Loucy (cell line): ENCODE measurements at regions not wholly inside any gene's neighbourhood (a gene's known extent, or its start where the extent isn't known, plus 50 kb on each side); places are given as distances from the start of the nearest gene placed in this dataset.

ENCODE experiments used
- H2AFZ ChIP-seq: fragments of 200-600 bp; sonication (generic); 2 replicates; pipeline ENCODE4 v1.6.0; 2016; ENCODE audit warnings: antibody characterized with exemption, mild to moderate bottlenecking, low read length, moderate library complexity
- H3F3A ChIP-seq: fragments of 200-600 bp; 2 replicates; pipeline ENCODE4 v1.6.0; 2016; ENCODE audit warnings: antibody characterized with exemption, low read depth, mild to moderate bottlenecking
- H3K27me3 ChIP-seq: fragments of 200-600 bp; sonication (generic); 2 replicates; pipeline ENCODE4 v1.6.1; 2014; ENCODE audit warnings: low read length, mild to moderate bottlenecking; ENCODE audit not compliant: insufficient read depth, poor library complexity, severe bottlenecking
- H3K36me3 ChIP-seq: fragments of 200-600 bp; sonication (generic); 2 replicates; pipeline ENCODE4 v1.6.1; 2016; ENCODE audit warnings: low read length; ENCODE audit not compliant: insufficient read depth
- H3K4me1 ChIP-seq: fragments of 200-600 bp; sonication (generic); 2 replicates; pipeline ENCODE4 v1.5.1; 2014; ENCODE audit warnings: low read length, mild to moderate bottlenecking; ENCODE audit not compliant: insufficient read depth, poor library complexity, severe bottlenecking
- H3K4me2 ChIP-seq: fragments of 200-600 bp; sonication (generic); 2 replicates; pipeline ENCODE4 v1.6.0; 2014; ENCODE audit warnings: antibody characterized with exemption, low read length, low read depth, mild to moderate bottlenecking; ENCODE audit not compliant: poor library complexity, severe bottlenecking
- H3K4me3 ChIP-seq: fragments of 200-600 bp; sonication (generic); 2 replicates; pipeline ENCODE4 v1.5.1; 2014; ENCODE audit warnings: low read length, mild to moderate bottlenecking, mixed read lengths; ENCODE audit not compliant: poor library complexity, severe bottlenecking
- H3K79me2 ChIP-seq: fragments of 200-600 bp; sonication (generic); 2 replicates; pipeline ENCODE4 v1.6.1; 2014; ENCODE audit warnings: low read length; ENCODE audit not compliant: insufficient read depth
- H3K9ac ChIP-seq: fragments of 200-600 bp; sonication (generic); 2 replicates; pipeline ENCODE4 v1.6.0; 2014; ENCODE audit warnings: mild to moderate bottlenecking, low read depth, low read length, moderate library complexity; ENCODE audit not compliant: poor library complexity, severe bottlenecking
- H3K9me2 ChIP-seq: fragments of 200-600 bp; sonication (generic); replicated peaks from 2 replicates; pipeline ENCODE4 v1.6.1; 2016; ENCODE audit warnings: low read depth, low read length, mixed read lengths
- H3K9me3 ChIP-seq: fragments of 200-600 bp; sonication (generic); 2 replicates; pipeline ENCODE4 v1.6.1; 2014; ENCODE audit warnings: mild to moderate bottlenecking, antibody characterized with exemption, low read length, low read depth; ENCODE audit not compliant: insufficient read depth
- H4K20me1 ChIP-seq: fragments of 200-600 bp; sonication (generic); 2 replicates; pipeline ENCODE4 v1.6.0; 2014; ENCODE audit warnings: antibody characterized with exemption, low read length, mild to moderate bottlenecking; ENCODE audit not compliant: insufficient read depth, poor library complexity, severe bottlenecking
- EZH2phosphoT487 ChIP-seq: fragments of 200-600 bp; IDR thresholded peaks from 2 replicates; pipeline ENCODE4 v1.6.1; 2018; ENCODE audit warnings: antibody characterized with exemption, mild to moderate bottlenecking, moderate library complexity, borderline replicate concordance
- TF ChIP-seq, protein P1 (sequence below): fragments of 200-600 bp; sonication (generic); conservative IDR thresholded peaks from 2 replicates; pipeline ENCODE4 v1.5.1; 2014; ENCODE audit warnings: mild to moderate bottlenecking, antibody characterized with exemption, low read length

- no peaks in the 10 kb centered on the region for H4K20me1 ChIP-seq
- no peaks in the 10 kb centered on the region for H3K36me3 ChIP-seq
- no peak overlapping the region for H3K4me3 ChIP-seq
- no peaks in the 10 kb centered on the region for H3K79me2 ChIP-seq
- H2AFZ ChIP-seq: no peak overlapping the region
- H3K4me2 ChIP-seq: no peak overlapping the region
- no peak overlapping the region for H3K9ac ChIP-seq
- peaks cover 3% of the 10 kb centered on the region for H3K4me1 ChIP-seq
- no peaks in the 10 kb centered on the region for H3K9me2 ChIP-seq
- no peaks in the 10 kb centered on the region for H3K9me3 ChIP-seq
- H3K27me3 ChIP-seq: no peaks in the 10 kb centered on the region
- no peak for TF ChIP-seq EZH2phosphoT487
- TF ChIP-seq, protein P1, sequence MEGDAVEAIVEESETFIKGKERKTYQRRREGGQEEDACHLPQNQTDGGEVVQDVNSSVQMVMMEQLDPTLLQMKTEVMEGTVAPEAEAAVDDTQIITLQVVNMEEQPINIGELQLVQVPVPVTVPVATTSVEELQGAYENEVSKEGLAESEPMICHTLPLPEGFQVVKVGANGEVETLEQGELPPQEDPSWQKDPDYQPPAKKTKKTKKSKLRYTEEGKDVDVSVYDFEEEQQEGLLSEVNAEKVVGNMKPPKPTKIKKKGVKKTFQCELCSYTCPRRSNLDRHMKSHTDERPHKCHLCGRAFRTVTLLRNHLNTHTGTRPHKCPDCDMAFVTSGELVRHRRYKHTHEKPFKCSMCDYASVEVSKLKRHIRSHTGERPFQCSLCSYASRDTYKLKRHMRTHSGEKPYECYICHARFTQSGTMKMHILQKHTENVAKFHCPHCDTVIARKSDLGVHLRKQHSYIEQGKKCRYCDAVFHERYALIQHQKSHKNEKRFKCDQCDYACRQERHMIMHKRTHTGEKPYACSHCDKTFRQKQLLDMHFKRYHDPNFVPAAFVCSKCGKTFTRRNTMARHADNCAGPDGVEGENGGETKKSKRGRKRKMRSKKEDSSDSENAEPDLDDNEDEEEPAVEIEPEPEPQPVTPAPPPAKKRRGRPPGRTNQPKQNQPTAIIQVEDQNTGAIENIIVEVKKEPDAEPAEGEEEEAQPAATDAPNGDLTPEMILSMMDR: no peak
- no peaks in the 10 kb centered on the region for H3F3A ChIP-seq
Observed at GRCh38 chr4:56086073-56086541, 137.4 kb downstream of the CEP135 start.

DNA sequence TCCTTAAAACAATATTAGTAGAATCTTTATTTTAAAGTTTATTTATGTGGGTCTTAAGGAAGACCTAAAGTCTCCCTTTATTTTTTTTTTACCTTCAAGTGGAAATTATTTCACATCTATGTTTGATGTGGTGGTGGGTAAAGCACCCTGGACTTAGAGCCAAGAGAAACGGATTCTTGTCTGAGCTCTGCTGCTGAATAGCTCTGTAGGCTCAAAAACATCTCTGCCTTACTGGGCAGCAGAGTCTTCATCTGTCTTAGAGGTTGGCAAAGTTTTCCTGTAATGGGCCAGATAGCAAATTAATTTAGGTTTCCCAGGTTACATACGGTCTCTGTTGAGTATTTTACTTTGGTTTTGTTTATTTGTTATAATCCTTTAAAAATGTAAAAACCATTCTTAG is 136.5 kb downstream of the CEP135 start:
- Histone ChIP-seq H2AFZ (no peak overlapping the region), H3K4me2 (no peak overlapping the region), H3K9me3 (no peaks in the 10 kb centered on the region), H3K4me1 (peaks cover 3% of the 10 kb centered on the region), H3K79me2 (no peaks in the 10 kb centered on the region), H3F3A (no peaks in the 10 kb centered on the region), H3K4me3 (no peak overlapping the region), H3K9me2 (no peaks in the 10 kb centered on the region), H3K36me3 (no peaks in the 10 kb centered on the region), H3K27me3 (no peaks in the 10 kb centered on the region), H4K20me1 (no peaks in the 10 kb centered on the region), H3K9ac (no peak overlapping the region)
- TF ChIP-seq, protein P1: no peak
- TF ChIP-seq EZH2phosphoT487: no peak

GRCh38 chr4:56084851-56085250 is 136.1 kb downstream of the CEP135 start:
- no peak overlapping the region for H2AFZ ChIP-seq
- no peaks in the 10 kb centered on the region for H3K9me3 ChIP-seq
- no peaks in the 10 kb centered on the region for H3K9me2 ChIP-seq
- peaks cover 3% of the 10 kb centered on the region for H3K4me1 ChIP-seq
- H4K20me1 ChIP-seq: no peaks in the 10 kb centered on the region
- no peaks in the 10 kb centered on the region for H3K27me3 ChIP-seq
- no peaks in the 10 kb centered on the region for H3F3A ChIP-seq
- H3K9ac ChIP-seq: no peak overlapping the region
- no peak overlapping the region for H3K4me3 ChIP-seq
- H3K4me2 ChIP-seq: no peak overlapping the region
- TF ChIP-seq EZH2phosphoT487: no peak
- TF ChIP-seq, protein P1: no peak
- no peaks in the 10 kb centered on the region for H3K36me3 ChIP-seq
- H3K79me2 ChIP-seq: no peaks in the 10 kb centered on the region
